ENCODE measurements at regions not wholly inside any gene's neighbourhood (a gene's known extent, or its start where the extent isn't known, plus 50 kb on each side); places are given as distances from the start of the nearest gene placed in this dataset.
A peak's percentile ranks its signal among the peaks of the same experiment; 100 is the strongest.

GRCh38 chr7:155922067-155922816 lies 110.0 kb upstream of the SHH start:
- TF ChIP-seq CTCF (IDR thresholded peaks at IDR 0.05; ENCODE audit: poor library complexity) (no peak), EZH2phosphoT487 (IDR thresholded peaks at IDR 0.05; ENCODE audit: low read depth, severe bottlenecking, unreplicated experiment) (no peak), EZH2 (IDR thresholded peaks at IDR 0.05; ENCODE audit: borderline replicate concordance) (no peak)
- H3K9me2 ChIP-seq (replicated peaks; ENCODE audit: insufficient read depth): no peaks in the 10 kb centered on the region
- H3K79me2 ChIP-seq: no peaks in the 10 kb centered on the region
- peak; percentile 82 for DNase-seq (ENCODE audit: low spot score)
- 49% methylated on average over 24 of the region's 25 CpGs for WGBS (ENCODE audit: low lambda C conversion rate, missing lambda C conversion rate)
- no peaks in the 10 kb centered on the region for H3K27me3 ChIP-seq
- peak overlapping the region; percentile 93 for H3K27ac ChIP-seq
- H3K9me3 ChIP-seq (ENCODE audit: low read depth): no peaks in the 10 kb centered on the region
- no peak overlapping the region for H2AFZ ChIP-seq
- peaks cover 14% of the 10 kb centered on the region for H3K4me1 ChIP-seq (ENCODE audit: insufficient read depth)
- no peaks in the 10 kb centered on the region for H3K36me3 ChIP-seq (replicated peaks; ENCODE audit: insufficient read depth, low read depth)
- H4K20me1 ChIP-seq (ENCODE audit: insufficient read depth, poor library complexity, severe bottlenecking): no peaks in the 10 kb centered on the region
- H3K4me3 ChIP-seq: no peak overlapping the region
- peak overlapping the region; percentile 7 for H3K4me2 ChIP-seq

GRCh38 chr7:155921804-155922066 lies 109.5 kb upstream of the SHH start:
- Histone ChIP-seq H3K9me2 (replicated peaks; ENCODE audit: insufficient read depth) (no peaks in the 10 kb centered on the region), H3K27ac (peak overlapping the region; percentile 93), H3K4me3 (no peak overlapping the region), H2AFZ (peak overlapping the region; percentile 26), H3K9me3 (ENCODE audit: low read depth) (no peaks in the 10 kb centered on the region), H3K36me3 (replicated peaks; ENCODE audit: insufficient read depth, low read depth) (no peaks in the 10 kb centered on the region), H4K20me1 (ENCODE audit: insufficient read depth, poor library complexity, severe bottlenecking) (no peaks in the 10 kb centered on the region), H3K4me1 (ENCODE audit: insufficient read depth) (peaks cover 14% of the 10 kb centered on the region), H3K79me2 (no peaks in the 10 kb centered on the region), H3K4me2 (no peak overlapping the region), H3K27me3 (no peaks in the 10 kb centered on the region)
- 77% methylated on average over 10 of the region's 10 CpGs for WGBS (ENCODE audit: low lambda C conversion rate, missing lambda C conversion rate)
- TF ChIP-seq EZH2 (IDR thresholded peaks at IDR 0.05; ENCODE audit: borderline replicate concordance) (no peak), EZH2phosphoT487 (IDR thresholded peaks at IDR 0.05; ENCODE audit: low read depth, severe bottlenecking, unreplicated experiment) (no peak), CTCF (IDR thresholded peaks at IDR 0.05; ENCODE audit: poor library complexity) (no peak)
- no peak for DNase-seq (ENCODE audit: low spot score)

GRCh38 chr7:155921086-155921803 lies 109.0 kb upstream of the SHH start:
- no peaks in the 10 kb centered on the region for H3K9me3 ChIP-seq (ENCODE audit: low read depth)
- no peak for TF ChIP-seq CTCF (IDR thresholded peaks at IDR 0.05; ENCODE audit: poor library complexity)
- TF ChIP-seq EZH2phosphoT487 (IDR thresholded peaks at IDR 0.05; ENCODE audit: low read depth, severe bottlenecking, unreplicated experiment): no peak
- no peak for TF ChIP-seq EZH2 (IDR thresholded peaks at IDR 0.05; ENCODE audit: borderline replicate concordance)
- no peaks in the 10 kb centered on the region for H3K9me2 ChIP-seq (replicated peaks; ENCODE audit: insufficient read depth)
- no peaks in the 10 kb centered on the region for H3K27me3 ChIP-seq
- no peaks in the 10 kb centered on the region for H3K36me3 ChIP-seq (replicated peaks; ENCODE audit: insufficient read depth, low read depth)
- peaks cover 14% of the 10 kb centered on the region for H3K4me1 ChIP-seq (ENCODE audit: insufficient read depth)
- no peak overlapping the region for H3K4me3 ChIP-seq
- no peak overlapping the region for H3K4me2 ChIP-seq
- WGBS (ENCODE audit: low lambda C conversion rate, missing lambda C conversion rate): 93% methylated on average over 12 of the region's 12 CpGs
- DNase-seq (ENCODE audit: low spot score): no peak
- peak overlapping the region; percentile 26 for H2AFZ ChIP-seq
- peak overlapping the region; percentile 93 for H3K27ac ChIP-seq
- H4K20me1 ChIP-seq (ENCODE audit: insufficient read depth, poor library complexity, severe bottlenecking): no peaks in the 10 kb centered on the region
- no peaks in the 10 kb centered on the region for H3K79me2 ChIP-seq

All from hepatocyte (in vitro differentiated cells).